IMR-90 (cell line): ENCODE measurements at regions not wholly inside any gene's neighbourhood (a gene's known extent, or its start where the extent isn't known, plus 50 kb on each side); places are given as distances from the start of the nearest gene placed in this dataset.

Experiments
- ATAC-seq: fragments of 200-7000 bp; cut with Tn5 transposase; 2 replicates; pipeline ENCODE4 v1.9.1; 2020; ENCODE audit warnings: low read depth, mild to moderate bottlenecking, moderate library complexity
- BruUV-seq: library from RNA; stranded (reverse); fragments of 400-500 nt; replicated peaks from 2 replicates; lab custom pipeline; 2021; lab: Mats Ljungman, UMichigan
- CTCF ChIA-PET: fragments of 300-600 bp; formaldehyde crosslinking; extraction: SDS; loops from one replicate; lab custom pipeline; 2021; ENCODE audit warnings: antibody characterized with exemption; lab: Yijun Ruan, JAX
- POLR2A ChIA-PET: fragments of 300-600 bp; sonication (Branson Sonifier 250); formaldehyde crosslinking; loops from one replicate; lab custom pipeline; 2022; ENCODE audit warnings: antibody characterized with exemption; ENCODE audit not compliant: unreplicated experiment; lab: Charles Lee
- DNase-seq: peaks from one replicate; pipeline ENCODE4 v3.0.0; 2013
- H2AFZ ChIP-seq: replicated peaks from 2 replicates; pipeline ENCODE3; 2013; ENCODE audit warnings: low read length, mild to moderate bottlenecking; ENCODE audit not compliant: poor library complexity
- H2AK5ac ChIP-seq: 2 replicates; pipeline ENCODE4 v1.6.1; 2013; ENCODE audit warnings: low read depth, low read length, inconsistent platforms
- H2AK9ac ChIP-seq: replicated peaks from 2 replicates; pipeline ENCODE3; 2013; ENCODE audit warnings: mild to moderate bottlenecking, low read depth, low read length, moderate library complexity; ENCODE audit not compliant: poor library complexity
- H2BK120ac ChIP-seq: 2 replicates; pipeline ENCODE4 v1.6.1; 2013; ENCODE audit warnings: low read depth, low read length, inconsistent platforms
- H2BK15ac ChIP-seq: 3 replicates; pipeline ENCODE4 v1.6.1; 2013; ENCODE audit warnings: low read depth, low read length, inconsistent platforms
- H2BK20ac ChIP-seq: 2 replicates; pipeline ENCODE4 v1.6.1; 2013; ENCODE audit warnings: low read depth, mild to moderate bottlenecking, inconsistent platforms, low read length, moderate library complexity
- H2BK5ac ChIP-seq: 2 replicates; pipeline ENCODE4 v1.6.1; 2013; ENCODE audit warnings: mild to moderate bottlenecking, low read depth, low read length, inconsistent platforms; ENCODE audit not compliant: poor library complexity, severe bottlenecking
- H3K14ac ChIP-seq: replicated peaks from 2 replicates; pipeline ENCODE4 v1.6.1; 2013; ENCODE audit warnings: low read depth, low read length, inconsistent platforms
- H3K18ac ChIP-seq: 2 replicates; pipeline ENCODE4 v1.6.1; 2013; ENCODE audit warnings: low read depth, low read length, control low read depth
- H3K23ac ChIP-seq: 2 replicates; pipeline ENCODE4 v1.6.1; 2013; ENCODE audit warnings: low read depth, low read length, inconsistent platforms
- H3K27ac ChIP-seq: 2 replicates; pipeline ENCODE4 v1.5.1; 2013; ENCODE audit warnings: mild to moderate bottlenecking, control low read depth, low read length; ENCODE audit not compliant: insufficient read depth
- H3K27me3 ChIP-seq: 2 replicates; pipeline ENCODE4 v1.6.1; 2013; ENCODE audit warnings: low read length; ENCODE audit not compliant: control insufficient read depth, insufficient read depth
- H3K36me3 ChIP-seq: 2 replicates; pipeline ENCODE4 v1.6.1; 2013; ENCODE audit warnings: low read length, mixed read lengths; ENCODE audit not compliant: control insufficient read depth, insufficient read depth
- H3K4ac ChIP-seq: 2 replicates; pipeline ENCODE4 v1.6.1; 2013; ENCODE audit warnings: low read depth, low read length, inconsistent platforms
- H3K4me1 ChIP-seq: 2 replicates; pipeline ENCODE4 v1.6.1; 2013; ENCODE audit warnings: low read length, mixed read lengths; ENCODE audit not compliant: control insufficient read depth, insufficient read depth
- H3K4me2 ChIP-seq: 2 replicates; pipeline ENCODE4 v1.6.1; 2013; ENCODE audit warnings: low read depth, mild to moderate bottlenecking, control low read depth, low read length, moderate library complexity
- H3K4me3 ChIP-seq: 2 replicates; pipeline ENCODE4 v1.5.1; 2013; ENCODE audit warnings: low read depth, mild to moderate bottlenecking, control low read depth, low read length, moderate library complexity; ENCODE audit not compliant: insufficient read depth
- H3K56ac ChIP-seq: 2 replicates; pipeline ENCODE4 v1.6.1; 2013; ENCODE audit warnings: low read length, inconsistent platforms; ENCODE audit not compliant: insufficient read depth; ENCODE audit errors: extremely low read depth
- H3K79me1 ChIP-seq, 2 experiments: 2 replicates each; pipeline ENCODE4 v1.6.1; 2013; ENCODE audit warnings: low read length in 2 of 2, inconsistent platforms in 1 of 2, low read depth in 1 of 2
- H3K9ac ChIP-seq: 2 replicates; pipeline ENCODE4 v1.6.1; 2013; ENCODE audit warnings: low read depth, low read length, control low read depth
- H3K9me1 ChIP-seq: 2 replicates; pipeline ENCODE4 v1.6.1; 2013; ENCODE audit warnings: low read length, inconsistent platforms; ENCODE audit not compliant: insufficient read depth
- H3K9me3 ChIP-seq: 2 replicates; pipeline ENCODE4 v1.6.1; 2013; ENCODE audit warnings: low read length; ENCODE audit not compliant: control insufficient read depth, insufficient read depth
- H4K20me1 ChIP-seq: 2 replicates; pipeline ENCODE4 v1.6.1; 2013; ENCODE audit warnings: low read length, inconsistent platforms; ENCODE audit not compliant: insufficient read depth
- H4K5ac ChIP-seq: 2 replicates; pipeline ENCODE4 v1.6.1; 2013; ENCODE audit warnings: mild to moderate bottlenecking, low read depth, low read length, control low read depth
- H4K8ac ChIP-seq, 2 experiments: 2 replicates each; pipeline ENCODE4 v1.6.1; 2013; ENCODE audit warnings: low read depth in 2 of 2, low read length in 2 of 2, control low read depth in 1 of 2, inconsistent platforms in 1 of 2
- H4K91ac ChIP-seq: 2 replicates; pipeline ENCODE4 v1.6.1; 2013; ENCODE audit warnings: low read depth, low read length, inconsistent platforms; ENCODE audit not compliant: insufficient read depth
- BHLHE40 ChIP-seq: fragments of 150-350 bp; IDR thresholded peaks from 2 replicates; pipeline ENCODE4 v1.6.1; 2016; ENCODE audit warnings: mild to moderate bottlenecking, low read depth, low read length
- CEBPB ChIP-seq: IDR thresholded peaks from 2 replicates; pipeline ENCODE4 v1.6.1; 2012; ENCODE audit warnings: low read depth, low read length, improper control_type of control experiment
- CHD1 ChIP-seq: IDR thresholded peaks from 2 replicates; pipeline ENCODE4 v1.6.1; 2012; ENCODE audit warnings: low read depth, low read length, improper control_type of control experiment
- FOS ChIP-seq: fragments of 150-350 bp; IDR thresholded peaks from 2 replicates; pipeline ENCODE4 v1.6.1; 2016; ENCODE audit warnings: low read depth, low read length
- MAFK ChIP-seq: IDR thresholded peaks from 2 replicates; pipeline ENCODE4 v1.6.1; 2012; ENCODE audit warnings: low read depth, low read length, improper control_type of control experiment
- MAZ ChIP-seq: IDR thresholded peaks from 2 replicates; pipeline ENCODE4 v1.6.1; 2012; ENCODE audit warnings: low read depth, mild to moderate bottlenecking, low read length, improper control_type of control experiment, moderate library complexity, borderline replicate concordance
- MXI1 ChIP-seq: IDR thresholded peaks from 2 replicates; pipeline ENCODE4 v1.6.1; 2012; ENCODE audit warnings: low read depth, mild to moderate bottlenecking, low read length, moderate library complexity, borderline replicate concordance
- NFE2L2 ChIP-seq: fragments of 150-350 bp; IDR thresholded peaks from 2 replicates; pipeline ENCODE4 v1.6.1; 2016; ENCODE audit warnings: low read depth, mild to moderate bottlenecking, low read length
- POLR2A ChIP-seq: IDR thresholded peaks from 2 replicates; pipeline ENCODE4 v1.6.1; 2012; ENCODE audit warnings: mild to moderate bottlenecking, low read depth, low read length
- RAD21 ChIP-seq: IDR thresholded peaks from 2 replicates; pipeline ENCODE4 v1.6.1; 2012; ENCODE audit warnings: low read length, improper control_type of control experiment
- RCOR1 ChIP-seq: IDR thresholded peaks from 2 replicates; pipeline ENCODE4 v1.6.1; 2012; ENCODE audit warnings: mild to moderate bottlenecking, low read length, improper control_type of control experiment; ENCODE audit not compliant: insufficient replicate concordance
- RFX5 ChIP-seq: IDR thresholded peaks from 2 replicates; pipeline ENCODE4 v1.8.0; 2012; ENCODE audit warnings: low read depth, mild to moderate bottlenecking, low read length, moderate library complexity
- SMC3 ChIP-seq: fragments of 150-350 bp; IDR thresholded peaks from 2 replicates; pipeline ENCODE4 v1.6.1; 2016; ENCODE audit warnings: low read depth, mild to moderate bottlenecking, antibody characterized with exemption, low read length, moderate library complexity
- USF2 ChIP-seq: fragments of 150-350 bp; IDR thresholded peaks from 2 replicates; pipeline ENCODE4 v1.6.1; 2017; ENCODE audit warnings: mild to moderate bottlenecking, antibody characterized with exemption, low read length, low read depth
- WGBS, 2 experiments: methylation state at CpG; one replicate each; pipeline versions ENCODE4 v1.1.5 to v1.1.7; 2013; ENCODE audit warnings: missing lambda C conversion rate in 2 of 2; ENCODE audit not compliant: insufficient read length in 1 of 2; ENCODE audit errors: extremely low coverage in 2 of 2; 5-methylcytosine and 5-hydroxymethylcytosine counted together
- dilution Hi-C: fragments of 300-500 bp; cut with HindIII; formaldehyde crosslinking; loops from one replicate; pipeline ENCODE4 v1.14.3; 2018; ENCODE audit warnings: low sequenced_read_pairs; ENCODE audit not compliant: unreplicated experiment
- in situ Hi-C: fragments of 300-500 bp; cut with MboI; formaldehyde crosslinking; loops from 3 replicates; pipeline ENCODE4 v1.14.3; 2019; ENCODE audit warnings: low sequenced_read_pairs, inconsistent platforms, mixed read lengths
- intact Hi-C: fragments of 100-400 bp; cut with micrococcal nuclease; formaldehyde crosslinking; loops from 2 replicates; pipeline ENCODE4 v1.10.0; 2022
- TF ChIP-seq, protein P1 (sequence below): fragments of 150-350 bp; IDR thresholded peaks from 2 replicates; pipeline ENCODE4 v1.6.1; 2016; ENCODE audit warnings: low read depth, mild to moderate bottlenecking, low read length, moderate library complexity, borderline replicate concordance
- TF ChIP-seq, protein P2 (sequence below): conservative IDR thresholded peaks from 2 replicates; pipeline ENCODE4 v1.5.1; 2012; ENCODE audit warnings: mild to moderate bottlenecking, low read depth, low read length, improper control_type of control experiment

DNA sequence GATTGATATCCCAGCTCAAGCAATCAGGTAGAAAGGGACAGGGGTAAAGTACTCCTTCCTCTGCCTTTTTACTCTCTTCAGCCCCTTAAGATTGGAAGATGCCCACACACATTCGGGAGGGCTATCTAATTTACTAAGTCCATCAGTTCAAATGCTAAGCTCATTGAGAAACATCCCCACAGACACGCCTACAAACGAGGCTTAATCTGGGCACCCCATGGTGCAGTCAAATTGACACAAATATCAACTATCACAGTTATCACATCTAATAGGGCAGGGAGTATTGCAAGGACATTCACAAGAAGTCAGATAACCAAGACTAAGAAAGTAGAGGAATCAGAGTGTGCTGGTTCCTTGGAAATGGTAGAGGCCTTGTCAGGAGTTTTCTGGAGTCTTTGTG lies 437.8 kb upstream of the AZI2 start:
- BruUV-seq = no TSS peak
- POLR2A ChIA-PET = no interaction called here
- TF ChIP-seq POLR2A (no peak), MAZ (no peak), MAFK (no peak), MXI1 (no peak), CHD1 (no peak), RAD21 (no peak), BHLHE40 (no peak), USF2 (no peak), FOS (no peak), CEBPB (no peak), NFE2L2 (no peak), RCOR1 (no peak), RFX5 (no peak), SMC3 (no peak)
- TF ChIP-seq, protein P1, sequence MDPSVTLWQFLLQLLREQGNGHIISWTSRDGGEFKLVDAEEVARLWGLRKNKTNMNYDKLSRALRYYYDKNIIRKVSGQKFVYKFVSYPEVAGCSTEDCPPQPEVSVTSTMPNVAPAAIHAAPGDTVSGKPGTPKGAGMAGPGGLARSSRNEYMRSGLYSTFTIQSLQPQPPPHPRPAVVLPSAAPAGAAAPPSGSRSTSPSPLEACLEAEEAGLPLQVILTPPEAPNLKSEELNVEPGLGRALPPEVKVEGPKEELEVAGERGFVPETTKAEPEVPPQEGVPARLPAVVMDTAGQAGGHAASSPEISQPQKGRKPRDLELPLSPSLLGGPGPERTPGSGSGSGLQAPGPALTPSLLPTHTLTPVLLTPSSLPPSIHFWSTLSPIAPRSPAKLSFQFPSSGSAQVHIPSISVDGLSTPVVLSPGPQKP = no peak
- TF ChIP-seq, protein P2, sequence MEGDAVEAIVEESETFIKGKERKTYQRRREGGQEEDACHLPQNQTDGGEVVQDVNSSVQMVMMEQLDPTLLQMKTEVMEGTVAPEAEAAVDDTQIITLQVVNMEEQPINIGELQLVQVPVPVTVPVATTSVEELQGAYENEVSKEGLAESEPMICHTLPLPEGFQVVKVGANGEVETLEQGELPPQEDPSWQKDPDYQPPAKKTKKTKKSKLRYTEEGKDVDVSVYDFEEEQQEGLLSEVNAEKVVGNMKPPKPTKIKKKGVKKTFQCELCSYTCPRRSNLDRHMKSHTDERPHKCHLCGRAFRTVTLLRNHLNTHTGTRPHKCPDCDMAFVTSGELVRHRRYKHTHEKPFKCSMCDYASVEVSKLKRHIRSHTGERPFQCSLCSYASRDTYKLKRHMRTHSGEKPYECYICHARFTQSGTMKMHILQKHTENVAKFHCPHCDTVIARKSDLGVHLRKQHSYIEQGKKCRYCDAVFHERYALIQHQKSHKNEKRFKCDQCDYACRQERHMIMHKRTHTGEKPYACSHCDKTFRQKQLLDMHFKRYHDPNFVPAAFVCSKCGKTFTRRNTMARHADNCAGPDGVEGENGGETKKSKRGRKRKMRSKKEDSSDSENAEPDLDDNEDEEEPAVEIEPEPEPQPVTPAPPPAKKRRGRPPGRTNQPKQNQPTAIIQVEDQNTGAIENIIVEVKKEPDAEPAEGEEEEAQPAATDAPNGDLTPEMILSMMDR = no peak
- Histone ChIP-seq H2AK5ac (no peak overlapping the region), H3K14ac (no peak overlapping the region), H3K9ac (no peak overlapping the region), H3K27ac (no peak overlapping the region), H2AK9ac (no peak overlapping the region), H3K27me3 (no peaks in the 10 kb centered on the region), H2BK5ac (no peak overlapping the region), H2AFZ (no peak overlapping the region), H3K4me3 (no peak overlapping the region), H3K4ac (no peak overlapping the region), H2BK15ac (no peak overlapping the region), H4K20me1 (no peaks in the 10 kb centered on the region), H3K23ac (no peak overlapping the region), H3K79me1 (no peaks in the 10 kb centered on the region), H3K56ac (no peak overlapping the region), H3K18ac (no peak overlapping the region), H3K4me1 (no peaks in the 10 kb centered on the region), H2BK20ac (no peak overlapping the region), H4K8ac (no peak overlapping the region), H2BK120ac (no peak overlapping the region), H4K5ac (no peak overlapping the region), H3K36me3 (no peaks in the 10 kb centered on the region), H3K4me2 (no peak overlapping the region), H3K9me3 (no peaks in the 10 kb centered on the region), H3K9me1 (no peaks in the 10 kb centered on the region), H4K91ac (no peak overlapping the region)
- dilution Hi-C loops = no loop called here
- ATAC-seq = no peak
- WGBS, 2 experiments = 80% methylated on average over 1 of the region's 3 CpGs; no CpG with 5 or more reads in 1 of the 2 experiments
- in situ Hi-C loops = no loop called here
- intact Hi-C loops = no loop called here
- CTCF ChIA-PET = no interaction called here
- no peak for DNase-seq
